Activated naive CD8-positive, alpha-beta T cell treated with anti-CD3 and anti-CD28 coated beads for 36 hours (primary cell): ENCODE measurements at regions not wholly inside any gene's neighbourhood (a gene's known extent, or its start where the extent isn't known, plus 50 kb on each side); places are given as distances from the start of the nearest gene placed in this dataset.

ENCODE experiments used
- DNase-seq: peaks from one replicate; pipeline ENCODE4 v3.0.0; 2021
- H3K27ac Mint-ChIP-seq: one replicate; pipeline ENCODE4 v1.8.0; 2022; ENCODE audit warnings: mild to moderate bottlenecking, moderate library complexity, mixed read lengths
- H3K27me3 Mint-ChIP-seq: one replicate; pipeline ENCODE4 v1.8.0; 2022; ENCODE audit warnings: mild to moderate bottlenecking, mixed read lengths
- H3K36me3 Mint-ChIP-seq: one replicate; pipeline ENCODE4 v1.8.0; 2021; ENCODE audit warnings: mild to moderate bottlenecking, mixed read lengths
- H3K4me1 Mint-ChIP-seq: one replicate; pipeline ENCODE4 v1.8.0; 2021; ENCODE audit warnings: mixed read lengths
- H3K4me3 Mint-ChIP-seq: one replicate; pipeline ENCODE4 v1.8.0; 2022; ENCODE audit warnings: mild to moderate bottlenecking, moderate library complexity, mixed read lengths
- H3K9me3 Mint-ChIP-seq: one replicate; pipeline ENCODE4 v1.8.0; 2022; ENCODE audit warnings: mixed read lengths

DNA sequence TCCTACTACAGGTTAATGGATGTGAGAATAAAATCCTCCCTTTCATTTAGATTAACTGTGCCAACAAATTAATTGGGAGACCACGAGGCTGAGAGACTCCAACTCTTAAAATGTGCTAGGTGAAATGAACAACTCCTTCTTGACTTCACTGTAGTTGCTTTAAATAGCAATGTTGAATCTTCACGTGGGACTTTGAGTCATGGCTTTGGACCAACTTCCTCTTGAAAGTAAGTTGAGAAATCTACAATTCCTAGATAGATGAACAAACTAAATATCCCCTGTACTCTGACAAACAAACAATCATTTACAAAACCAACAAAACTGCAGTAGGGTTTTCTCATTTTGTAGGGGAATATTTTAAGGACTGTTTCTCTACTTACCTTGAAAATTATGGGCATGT is 291.9 kb upstream of the SPRED2 start:
- Mint-ChIP-seq H3K4me1 (no peaks in the 10 kb centered on the region), H3K36me3 (no peaks in the 10 kb centered on the region), H3K27ac (no peak overlapping the region), H3K27me3 (peaks cover 7% of the 10 kb centered on the region), H3K4me3 (no peak overlapping the region), H3K9me3 (no peaks in the 10 kb centered on the region)
- no peak for DNase-seq

DNA sequence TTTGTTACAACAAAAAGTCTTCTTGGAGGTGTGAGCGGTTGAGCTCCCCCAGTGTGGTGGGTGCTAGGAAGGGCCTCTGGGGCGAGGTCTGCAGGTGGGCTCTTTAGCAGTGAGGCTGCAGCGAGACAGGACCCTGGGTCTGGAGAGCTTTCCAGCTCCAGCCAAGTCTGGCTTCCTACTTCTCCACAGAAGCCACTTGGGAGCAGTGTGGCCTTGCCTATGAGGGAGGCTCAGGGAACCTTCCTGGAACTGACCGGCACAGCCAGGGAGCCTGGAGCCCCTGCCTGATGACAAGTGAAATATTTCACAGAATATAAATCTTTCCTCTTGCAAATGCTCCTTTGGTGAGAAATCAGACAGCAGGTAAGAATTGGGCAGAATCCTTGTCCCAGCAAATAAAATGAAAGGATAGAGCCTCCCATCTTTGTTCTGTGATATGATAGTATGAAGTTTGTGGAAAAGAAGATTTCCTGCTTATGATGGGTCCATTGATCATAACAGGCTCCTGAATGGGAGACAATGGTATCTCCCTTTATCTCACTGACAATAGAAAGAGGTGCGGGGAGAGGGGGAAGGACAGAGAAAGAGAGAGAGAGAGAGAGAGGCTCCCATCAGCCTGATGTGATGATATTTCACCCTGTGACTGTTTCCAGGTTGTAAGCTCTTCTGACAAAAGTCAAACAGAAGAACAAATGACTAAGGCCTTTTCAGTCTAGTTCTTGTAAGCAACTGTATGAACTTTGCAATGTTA is 289.8 kb upstream of the SPRED2 start:
- peaks cover 7% of the 10 kb centered on the region for H3K27me3 Mint-ChIP-seq

GRCh38 chr2:65716698-65717097 is 284.3 kb upstream of the SPRED2 start:
- H3K4me1 Mint-ChIP-seq, result no peaks in the 10 kb centered on the region
- H3K36me3 Mint-ChIP-seq, result no peaks in the 10 kb centered on the region
- H3K4me3 Mint-ChIP-seq, result no peak overlapping the region
- no peak overlapping the region for H3K27ac Mint-ChIP-seq
- peaks cover under 1% of the 10 kb centered on the region for H3K27me3 Mint-ChIP-seq
- no peak for DNase-seq
- H3K9me3 Mint-ChIP-seq, result no peaks in the 10 kb centered on the region

More for the DNA sequence above, 289.8 kb upstream of the SPRED2 start:
- no peak for DNase-seq
- H3K9me3 Mint-ChIP-seq, result no peaks in the 10 kb centered on the region
- no peaks in the 10 kb centered on the region for H3K36me3 Mint-ChIP-seq
- no peaks in the 10 kb centered on the region for H3K4me1 Mint-ChIP-seq
- H3K27ac Mint-ChIP-seq, result no peak overlapping the region
- H3K4me3 Mint-ChIP-seq, result no peak overlapping the region

DNA sequence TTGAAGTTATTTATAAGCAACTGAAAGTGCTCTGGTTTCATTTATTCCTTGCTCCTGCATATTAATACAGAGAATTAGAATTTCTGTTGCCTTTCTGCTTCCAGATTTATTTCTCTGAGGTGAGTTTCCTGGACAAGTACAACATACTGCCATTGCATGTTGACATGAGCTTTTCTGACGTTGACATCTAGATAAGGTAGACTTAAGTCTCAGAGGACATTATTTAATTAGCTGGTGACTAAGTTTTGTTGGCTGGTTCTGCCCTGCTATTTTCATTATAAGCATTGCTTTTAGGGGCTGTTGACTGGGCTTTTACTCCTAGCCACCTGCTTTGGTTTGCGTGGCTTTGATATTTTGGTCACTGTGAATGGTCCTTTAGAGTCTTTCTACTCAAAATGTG is 282.9 kb upstream of the SPRED2 start:
- Mint-ChIP-seq H3K4me3 (no peak overlapping the region), H3K27ac (no peak overlapping the region), H3K4me1 (no peaks in the 10 kb centered on the region), H3K36me3 (no peaks in the 10 kb centered on the region), H3K27me3 (no peaks in the 10 kb centered on the region), H3K9me3 (no peaks in the 10 kb centered on the region)
- DNase-seq, result no peak

DNA sequence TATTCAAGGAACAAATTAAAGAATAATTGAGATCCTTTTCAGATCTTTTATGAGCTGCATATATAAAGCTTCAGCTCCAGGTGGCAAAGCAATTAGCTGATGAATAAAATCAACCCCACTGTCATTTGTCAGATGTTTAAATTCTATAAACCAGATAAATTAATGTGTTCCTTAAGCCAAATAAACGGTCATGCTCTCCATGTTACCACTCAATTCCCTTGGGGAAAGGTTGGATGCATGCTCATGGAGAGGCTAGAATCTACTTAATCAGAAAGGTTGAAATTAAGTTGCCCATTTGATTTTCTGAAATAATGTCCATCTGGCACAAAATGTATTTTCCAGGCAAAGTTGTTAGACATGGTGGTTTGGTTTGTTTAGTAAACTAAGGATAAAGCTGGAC is 282.5 kb upstream of the SPRED2 start:
- no peaks in the 10 kb centered on the region for H3K9me3 Mint-ChIP-seq
- DNase-seq, result no peak
- H3K36me3 Mint-ChIP-seq, result no peaks in the 10 kb centered on the region
- no peaks in the 10 kb centered on the region for H3K27me3 Mint-ChIP-seq
- H3K27ac Mint-ChIP-seq, result no peak overlapping the region
- no peaks in the 10 kb centered on the region for H3K4me1 Mint-ChIP-seq
- no peak overlapping the region for H3K4me3 Mint-ChIP-seq

- H3K27me3 Mint-ChIP-seq, result no peaks in the 10 kb centered on the region
- H3K27ac Mint-ChIP-seq, result no peak overlapping the region
- no peaks in the 10 kb centered on the region for H3K36me3 Mint-ChIP-seq
- no peak overlapping the region for H3K4me3 Mint-ChIP-seq
- no peak for DNase-seq
- no peaks in the 10 kb centered on the region for H3K9me3 Mint-ChIP-seq
- no peaks in the 10 kb centered on the region for H3K4me1 Mint-ChIP-seq
These were observed 279.5 kb upstream of the SPRED2 start for GRCh38 chr2:65711863-65712262.

- H3K4me3 Mint-ChIP-seq, result no peak overlapping the region
- H3K27ac Mint-ChIP-seq, result no peak overlapping the region
- no peaks in the 10 kb centered on the region for H3K36me3 Mint-ChIP-seq
These were observed 278.4 kb upstream of the SPRED2 start for GRCh38 chr2:65710779-65711295.

GRCh38 chr2:65710356-65710755 is 278.0 kb upstream of the SPRED2 start:
- H3K9me3 Mint-ChIP-seq, result no peaks in the 10 kb centered on the region
- H3K27ac Mint-ChIP-seq, result no peak overlapping the region
- no peaks in the 10 kb centered on the region for H3K4me1 Mint-ChIP-seq

More at GRCh38 chr2:65710779-65711295, 278.4 kb upstream of the SPRED2 start:
- H3K27me3 Mint-ChIP-seq, result no peaks in the 10 kb centered on the region
- H3K9me3 Mint-ChIP-seq, result no peaks in the 10 kb centered on the region
- DNase-seq, result no peak
- H3K4me1 Mint-ChIP-seq, result no peaks in the 10 kb centered on the region

DNA sequence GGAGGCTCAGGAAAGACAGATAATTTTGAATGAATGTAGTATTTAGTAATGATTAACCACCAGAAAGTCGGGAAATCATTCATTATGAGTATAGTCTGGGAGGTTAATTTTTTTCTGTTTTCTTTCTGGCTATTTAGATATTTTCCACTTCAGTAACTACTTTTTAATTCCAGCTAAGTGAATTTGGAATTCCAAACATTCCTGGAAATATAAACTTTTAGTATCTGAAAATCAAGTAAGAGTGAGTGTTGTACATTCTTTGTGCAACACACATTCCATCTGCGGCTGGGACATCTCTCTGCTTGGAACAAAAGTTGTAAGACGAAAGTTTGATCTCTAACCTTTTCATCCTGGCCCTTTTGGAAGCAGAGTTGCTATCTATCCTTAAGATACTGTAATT is 275.7 kb upstream of the SPRED2 start:
- Mint-ChIP-seq H3K36me3 (no peaks in the 10 kb centered on the region), H3K27ac (no peak overlapping the region), H3K4me1 (no peaks in the 10 kb centered on the region), H3K4me3 (no peak overlapping the region), H3K9me3 (no peaks in the 10 kb centered on the region), H3K27me3 (peaks cover 4% of the 10 kb centered on the region)
- no peak for DNase-seq

More at GRCh38 chr2:65710356-65710755, 278.0 kb upstream of the SPRED2 start:
- Mint-ChIP-seq H3K27me3 (peaks cover 1% of the 10 kb centered on the region), H3K36me3 (no peaks in the 10 kb centered on the region), H3K4me3 (no peak overlapping the region)
- DNase-seq, result no peak

- DNase-seq, result no peak
- H3K9me3 Mint-ChIP-seq, result no peaks in the 10 kb centered on the region
- no peak overlapping the region for H3K27ac Mint-ChIP-seq
- peaks cover 9% of the 10 kb centered on the region for H3K27me3 Mint-ChIP-seq
- no peaks in the 10 kb centered on the region for H3K4me1 Mint-ChIP-seq
- no peak overlapping the region for H3K4me3 Mint-ChIP-seq
- H3K36me3 Mint-ChIP-seq, result no peaks in the 10 kb centered on the region
These were observed 274.0 kb upstream of the SPRED2 start for GRCh38 chr2:65706411-65706810.

- no peaks in the 10 kb centered on the region for H3K4me1 Mint-ChIP-seq
- no peak overlapping the region for H3K27ac Mint-ChIP-seq
- no peak for DNase-seq
- H3K27me3 Mint-ChIP-seq, result peaks cover 21% of the 10 kb centered on the region
- no peak overlapping the region for H3K4me3 Mint-ChIP-seq
- H3K9me3 Mint-ChIP-seq, result no peaks in the 10 kb centered on the region
- no peaks in the 10 kb centered on the region for H3K36me3 Mint-ChIP-seq
These were observed 268.8 kb upstream of the SPRED2 start for GRCh38 chr2:65701191-65701590.

DNA sequence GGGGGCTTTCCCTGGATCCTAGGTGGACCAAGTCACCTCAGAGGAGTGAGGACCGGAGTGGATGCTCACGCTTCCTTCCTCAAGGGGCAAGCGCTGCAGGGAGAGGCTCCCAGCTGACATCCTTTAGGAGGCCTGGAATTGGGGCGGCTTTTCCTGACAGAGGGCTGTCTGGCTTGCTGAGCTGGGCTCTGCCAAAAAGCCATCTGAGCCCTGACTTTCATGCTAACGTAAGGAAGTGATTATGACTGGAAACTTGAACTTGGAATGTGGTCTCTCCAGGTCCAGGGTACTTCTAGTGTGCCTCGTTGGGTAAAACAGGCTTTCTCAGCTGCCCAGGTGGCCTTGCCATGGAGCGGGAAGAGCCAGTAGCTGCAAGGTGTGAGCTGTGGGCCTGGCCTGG is 268.3 kb upstream of the SPRED2 start:
- H3K9me3 Mint-ChIP-seq, result no peaks in the 10 kb centered on the region

GRCh38 chr2:65700004-65700651 is 267.7 kb upstream of the SPRED2 start:
- Mint-ChIP-seq H3K36me3 (no peaks in the 10 kb centered on the region), H3K9me3 (no peaks in the 10 kb centered on the region), H3K4me1 (no peaks in the 10 kb centered on the region), H3K27ac (no peak overlapping the region), H3K4me3 (no peak overlapping the region), H3K27me3 (peaks cover 18% of the 10 kb centered on the region)
- no peak for DNase-seq

More for the DNA sequence above, 268.3 kb upstream of the SPRED2 start:
- Mint-ChIP-seq H3K27me3 (peaks cover 21% of the 10 kb centered on the region), H3K36me3 (no peaks in the 10 kb centered on the region), H3K27ac (no peak overlapping the region), H3K4me3 (no peak overlapping the region), H3K4me1 (no peaks in the 10 kb centered on the region)
- DNase-seq, result no peak

GRCh38 chr2:65691816-65692215 is 259.4 kb upstream of the SPRED2 start:
- H3K27ac Mint-ChIP-seq, result no peak overlapping the region

DNA sequence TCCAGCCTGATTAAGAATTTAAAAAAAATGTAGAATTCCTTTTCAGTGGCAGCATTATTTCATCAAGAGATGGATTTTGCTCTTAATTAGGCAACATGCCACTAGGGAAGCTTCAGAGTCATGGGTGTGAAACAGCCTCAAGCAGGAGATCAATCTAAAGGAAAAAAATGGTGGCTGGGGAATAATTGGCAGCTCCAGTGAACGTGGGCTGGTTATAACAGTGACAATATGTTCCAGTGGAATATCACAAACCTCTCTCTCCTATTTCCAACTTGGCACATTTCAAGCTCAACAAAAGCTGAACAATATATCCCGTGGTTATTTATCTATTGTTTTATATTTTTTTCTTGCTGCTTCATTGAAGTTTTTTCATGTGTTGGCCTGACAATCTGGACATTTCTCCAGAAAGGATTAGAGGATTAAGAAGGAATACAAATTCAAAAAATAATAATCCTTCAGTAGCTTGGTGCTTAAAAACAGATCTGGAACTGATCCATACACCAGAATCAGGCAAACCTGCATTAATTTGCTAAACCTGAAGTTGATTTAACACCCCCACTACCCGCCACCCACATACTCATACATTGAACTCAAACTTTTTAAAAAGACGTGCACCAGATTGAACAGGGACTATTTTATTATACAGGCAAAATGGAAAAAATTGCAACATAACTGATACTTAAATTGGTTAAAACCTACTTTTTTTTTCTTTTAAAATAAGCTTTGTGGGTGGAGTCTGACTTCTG is 255.9 kb upstream of the SPRED2 start:
- Mint-ChIP-seq H3K27me3 (peaks cover 9% of the 10 kb centered on the region), H3K36me3 (no peaks in the 10 kb centered on the region), H3K27ac (no peak overlapping the region), H3K4me3 (no peak overlapping the region), H3K9me3 (no peaks in the 10 kb centered on the region), H3K4me1 (no peaks in the 10 kb centered on the region)
- DNase-seq, result no peak

More at GRCh38 chr2:65691816-65692215, 259.4 kb upstream of the SPRED2 start:
- no peak for DNase-seq
- Mint-ChIP-seq H3K9me3 (no peaks in the 10 kb centered on the region), H3K36me3 (no peaks in the 10 kb centered on the region), H3K27me3 (peaks cover 3% of the 10 kb centered on the region), H3K4me3 (no peak overlapping the region), H3K4me1 (no peaks in the 10 kb centered on the region)
